PC-3 (cell line): ENCODE measurements at regions not wholly inside any gene's neighbourhood (a gene's known extent, or its start where the extent isn't known, plus 50 kb on each side); places are given as distances from the start of the nearest gene placed in this dataset.
"Not testable (repeated sequence)": the region's sequence is repeated elsewhere in the genome, so short reads cannot be mapped to it uniquely, and the experiment has no call there.

Experiments
- ATAC-seq: fragments of 200-7000 bp; cut with Tn5 transposase; 2 replicates; pipeline ENCODE4 v1.9.1; 2020; ENCODE audit warnings: mild to moderate bottlenecking, moderate library complexity
- BruUV-seq: library from RNA; stranded (reverse); fragments of 400-500 nt; replicated peaks from 2 replicates; lab custom pipeline; 2021; lab: Mats Ljungman, UMichigan
- CTCF ChIA-PET: fragments of 300-600 bp; sonication (Branson Sonifier 250); formaldehyde crosslinking; loops from one replicate; lab custom pipeline; 2022; ENCODE audit warnings: antibody characterized with exemption; lab: Charles Lee
- POLR2A ChIA-PET: fragments of 300-600 bp; sonication (Branson Sonifier 250); formaldehyde crosslinking; loops from one replicate; lab custom pipeline; 2022; ENCODE audit warnings: antibody characterized with exemption; ENCODE audit not compliant: unreplicated experiment; lab: Charles Lee
- DNase-seq: peaks from one replicate; pipeline ENCODE4 v3.0.0-alpha.2; 2015
- H2AFZ ChIP-seq: fragments of 300-600 bp; sonication (generic); 2 replicates; pipeline ENCODE4 v1.6.0; 2016; ENCODE audit warnings: antibody characterized with exemption, low read length
- H3F3A ChIP-seq: fragments of 300-600 bp; sonication (generic); one replicate; pipeline ENCODE4 v1.6.0; 2017; ENCODE audit warnings: antibody characterized with exemption, low read length, control low read depth, mild to moderate bottlenecking; ENCODE audit not compliant: unreplicated experiment
- H3K27ac ChIP-seq: fragments of 300-600 bp; sonication (generic); 2 replicates; pipeline ENCODE4 v1.5.1; 2016; ENCODE audit warnings: mild to moderate bottlenecking, low read length
- H3K27me3 ChIP-seq: fragments of 300-600 bp; sonication (generic); 2 replicates; pipeline ENCODE4 v1.6.1; 2016; ENCODE audit warnings: low read length, mixed read lengths
- H3K36me3 ChIP-seq: fragments of 300-600 bp; sonication (generic); 2 replicates; pipeline ENCODE4 v1.6.1; 2016; ENCODE audit warnings: low read depth, mixed run types, low read length, mixed read lengths
- H3K4me1 ChIP-seq: fragments of 300-600 bp; sonication (generic); 2 replicates; pipeline ENCODE4 v1.5.1; 2016; ENCODE audit warnings: low read length; ENCODE audit not compliant: insufficient read depth
- H3K4me2 ChIP-seq: fragments of 300-600 bp; sonication (generic); 2 replicates; pipeline ENCODE4 v1.6.0; 2016; ENCODE audit warnings: low read length
- H3K4me3 ChIP-seq: fragments of 300-600 bp; sonication (generic); 2 replicates; pipeline ENCODE4 v1.5.1; 2016; ENCODE audit warnings: mild to moderate bottlenecking, low read length, mixed read lengths
- H3K79me2 ChIP-seq: fragments of 300-600 bp; sonication (generic); 2 replicates; pipeline ENCODE4 v1.6.1; 2017; ENCODE audit warnings: low read length, mixed read lengths
- H3K9ac ChIP-seq: fragments of 300-600 bp; sonication (generic); 2 replicates; pipeline ENCODE4 v1.6.0; 2016; ENCODE audit warnings: mild to moderate bottlenecking, low read length
- H3K9me2 ChIP-seq: fragments of 300-600 bp; sonication (generic); replicated peaks from 2 replicates; pipeline ENCODE4 v1.6.1; 2016; ENCODE audit warnings: mixed run types, low read length, mixed read lengths
- H3K9me3 ChIP-seq: fragments of 300-600 bp; sonication (generic); 2 replicates; pipeline ENCODE4 v1.6.1; 2016; ENCODE audit warnings: low read length, mixed read lengths
- H4K20me1 ChIP-seq: fragments of 300-600 bp; sonication (generic); 2 replicates; pipeline ENCODE4 v1.6.1; 2016; ENCODE audit warnings: low read length, mixed read lengths
- CTCF ChIP-seq: fragments of 300-600 bp; sonication (generic); conservative IDR thresholded peaks from 2 replicates; pipeline ENCODE4 v1.5.1; 2017; ENCODE audit warnings: antibody characterized with exemption, low read depth, mild to moderate bottlenecking, low read length
- EZH2 ChIP-seq: fragments of 300-600 bp; sonication (generic); IDR thresholded peaks from one replicate; pipeline ENCODE4 v1.6.1; 2017; ENCODE audit warnings: antibody characterized with exemption, mild to moderate bottlenecking, low read length; ENCODE audit not compliant: unreplicated experiment
- EZH2phosphoT487 ChIP-seq: fragments of 300-600 bp; sonication (generic); IDR thresholded peaks from 2 replicates; pipeline ENCODE4 v1.6.1; 2018; ENCODE audit warnings: mild to moderate bottlenecking, antibody characterized with exemption, low read length, borderline replicate concordance
- intact Hi-C: fragments of 100-400 bp; cut with micrococcal nuclease; formaldehyde crosslinking; loops from 2 replicates; pipeline ENCODE4 v1.9.0; 2023

DNA sequence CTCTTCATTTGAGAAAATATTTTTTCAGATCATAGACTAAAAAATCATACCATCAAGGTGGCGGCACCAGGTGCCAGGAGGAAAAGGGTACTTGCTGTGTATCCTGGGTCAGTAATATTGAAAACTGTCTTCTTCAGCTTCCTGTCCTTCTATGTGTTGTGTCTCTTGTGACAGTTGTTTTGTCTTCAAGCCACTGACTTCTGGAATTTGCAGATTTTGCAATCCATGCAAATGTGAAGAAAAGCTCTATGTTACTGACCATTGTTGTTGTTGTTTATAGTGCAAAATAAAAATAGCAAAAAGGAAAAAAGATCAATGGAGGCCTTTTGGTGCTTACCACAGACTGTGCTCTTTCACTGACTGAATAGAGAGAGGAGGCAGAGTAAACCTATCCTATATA lies 83.2 kb upstream of the RHOU start:
- BruUV-seq, result no TSS peak
- POLR2A ChIA-PET, result no interaction called here

DNA sequence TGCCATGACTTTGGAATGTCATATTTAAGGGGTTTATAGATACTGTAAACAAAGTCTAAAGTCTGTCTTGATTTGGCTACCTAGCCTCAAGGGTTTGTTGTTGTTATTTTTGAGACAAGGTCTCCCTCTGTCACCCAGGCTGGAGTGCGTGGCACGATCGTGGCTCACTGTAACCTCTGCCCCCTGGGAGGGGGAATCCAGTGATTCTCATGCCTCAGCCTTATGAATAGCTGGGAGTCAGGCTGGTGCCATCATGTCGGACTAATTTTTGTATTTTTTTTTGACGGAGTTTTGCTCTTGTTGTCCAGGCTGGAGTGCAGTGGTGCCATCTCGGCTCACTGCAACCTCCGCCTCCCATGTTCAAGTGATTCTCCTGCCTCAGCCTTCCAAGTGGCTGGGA lies 82.2 kb upstream of the RHOU start:
- H3K79me2 ChIP-seq, result peaks cover 27% of the 10 kb centered on the region
- H3K4me1 ChIP-seq, result peaks cover 12% of the 10 kb centered on the region
- H3K36me3 ChIP-seq, H3K27ac ChIP-seq, BruUV-seq, H3K4me2 ChIP-seq, H3K4me3 ChIP-seq, H3K9me3 ChIP-seq, CTCF ChIA-PET, H3K9ac ChIP-seq, intact Hi-C loops, POLR2A ChIA-PET, ATAC-seq, H3K9me2 ChIP-seq, DNase-seq, H4K20me1 ChIP-seq, H2AFZ ChIP-seq, H3K27me3 ChIP-seq, H3F3A ChIP-seq: not testable (repeated sequence)

More for the DNA sequence above, 83.2 kb upstream of the RHOU start:
- Histone ChIP-seq H3F3A (no peaks in the 10 kb centered on the region), H3K4me2 (no peak overlapping the region), H3K9ac (no peak overlapping the region), H3K79me2 (peaks cover 27% of the 10 kb centered on the region), H2AFZ (no peak overlapping the region), H4K20me1 (no peaks in the 10 kb centered on the region), H3K27ac (no peak overlapping the region), H3K36me3 (no peaks in the 10 kb centered on the region), H3K9me3 (no peaks in the 10 kb centered on the region), H3K27me3 (no peaks in the 10 kb centered on the region), H3K4me1 (peaks cover 12% of the 10 kb centered on the region), H3K9me2 (no peaks in the 10 kb centered on the region), H3K4me3 (no peak overlapping the region)
- TF ChIP-seq EZH2, result no peak
- no peak for TF ChIP-seq EZH2phosphoT487
- TF ChIP-seq CTCF, result no peak
- ATAC-seq, result no peak
- CTCF ChIA-PET, result no interaction called here
- no peak for DNase-seq
- intact Hi-C loops, result no loop called here

DNA sequence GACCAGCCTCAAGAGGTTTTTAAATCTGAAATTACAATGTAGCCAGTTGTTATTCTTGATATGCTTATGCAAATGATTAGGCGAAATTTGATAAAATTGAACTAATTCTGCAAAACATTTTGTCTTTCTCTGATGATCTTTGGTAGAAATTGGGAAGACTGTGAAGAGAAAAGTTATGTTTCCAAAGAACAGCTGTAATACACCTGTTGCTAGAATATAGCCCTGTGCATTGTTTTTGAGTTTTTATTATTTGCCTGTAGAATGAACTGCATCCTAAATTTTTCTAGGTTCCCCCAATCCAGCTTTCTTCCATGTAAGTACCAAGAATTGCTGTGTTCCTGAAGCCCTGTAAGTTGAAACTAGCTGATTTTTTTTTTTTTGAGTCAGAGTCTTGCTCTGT lies 81.5 kb upstream of the RHOU start:
- CTCF ChIA-PET, result no interaction called here
- H3K4me2 ChIP-seq, result no peak overlapping the region

More for the DNA sequence above, 81.5 kb upstream of the RHOU start:
- Histone ChIP-seq H3F3A (no peaks in the 10 kb centered on the region), H3K9ac (no peak overlapping the region), H2AFZ (no peak overlapping the region), H3K27me3 (no peaks in the 10 kb centered on the region), H3K4me3 (no peak overlapping the region), H3K79me2 (peaks cover 20% of the 10 kb centered on the region), H4K20me1 (no peaks in the 10 kb centered on the region), H3K4me1 (peaks cover 12% of the 10 kb centered on the region), H3K27ac (no peak overlapping the region), H3K9me3 (no peaks in the 10 kb centered on the region), H3K9me2 (no peaks in the 10 kb centered on the region), H3K36me3 (no peaks in the 10 kb centered on the region)
- intact Hi-C loops, result no loop called here
- ATAC-seq, result no peak
- DNase-seq, result no peak
- no TSS peak for BruUV-seq
- TF ChIP-seq CTCF (no peak), EZH2 (no peak)
- POLR2A ChIA-PET, result no interaction called here
